Activated CD4-positive, alpha-beta T cell treated with anti-CD3 and anti-CD28 coated beads for 48 hours (primary cell): ENCODE measurements at regions not wholly inside any gene's neighbourhood (a gene's known extent, or its start where the extent isn't known, plus 50 kb on each side); places are given as distances from the start of the nearest gene placed in this dataset.

Source experiments
- DNase-seq: peaks from one replicate; pipeline ENCODE4 v3.0.0-alpha.2; 2020

DNA sequence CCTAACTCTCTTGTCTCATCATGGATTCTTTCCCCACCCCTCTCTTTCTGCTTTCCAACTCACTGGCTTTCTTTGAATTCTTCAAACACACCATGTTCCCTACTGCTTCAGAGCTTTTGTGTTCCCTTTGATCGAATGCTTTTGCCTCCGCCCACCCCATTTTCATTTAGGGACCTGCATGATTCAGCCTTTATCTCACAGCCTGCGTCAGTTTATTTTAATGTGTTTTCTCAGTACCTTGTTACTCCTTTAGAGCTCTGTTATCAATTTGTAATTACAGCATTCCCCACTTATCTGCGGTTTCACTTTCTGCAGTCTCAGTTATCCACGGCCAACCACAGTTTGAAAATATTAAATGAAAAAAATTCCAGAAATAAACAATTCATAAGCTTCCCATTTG lies 451.3 kb downstream of the METTL15 start:
- no peak for DNase-seq

DNA sequence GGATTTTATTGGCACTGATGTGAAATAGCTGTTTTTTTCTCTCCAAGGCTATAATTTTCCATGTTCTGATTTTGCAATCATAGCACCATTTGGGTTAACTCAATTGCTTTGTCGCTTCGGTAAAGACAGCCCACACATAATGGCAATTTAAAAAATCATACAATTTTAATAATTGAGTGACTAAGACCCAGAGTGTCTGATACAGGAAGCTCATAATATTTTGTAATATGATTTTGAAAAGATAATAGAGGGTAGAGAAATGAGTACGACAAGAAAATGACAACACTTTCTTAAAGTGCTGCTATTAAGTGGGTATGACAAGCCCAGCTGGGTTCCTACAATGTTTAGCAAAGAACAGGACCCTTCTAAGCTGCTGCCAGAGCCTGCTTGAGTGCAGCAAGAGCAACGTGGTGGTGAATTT lies 439.1 kb downstream of the METTL15 start:
- DNase-seq: no peak

DNA sequence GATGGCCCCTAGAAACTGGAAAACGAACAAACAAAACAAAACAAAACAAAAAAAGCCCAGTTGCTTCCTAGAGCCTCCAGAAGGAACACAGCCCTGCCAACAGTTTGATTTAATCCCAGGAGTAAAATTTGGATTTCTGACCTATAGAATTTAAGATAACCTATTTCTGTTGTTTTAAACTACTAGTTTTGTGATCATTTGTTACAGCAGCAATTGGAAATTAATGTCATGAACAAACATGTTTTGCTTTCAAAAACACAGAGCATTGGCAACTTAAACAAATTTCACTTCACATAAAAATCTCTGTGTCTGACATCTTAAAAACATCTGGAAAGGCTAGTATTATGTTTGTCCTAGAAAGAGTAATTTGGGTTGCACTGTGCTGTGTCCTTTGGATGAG lies 437.3 kb downstream of the METTL15 start:
- no peak for DNase-seq

DNA sequence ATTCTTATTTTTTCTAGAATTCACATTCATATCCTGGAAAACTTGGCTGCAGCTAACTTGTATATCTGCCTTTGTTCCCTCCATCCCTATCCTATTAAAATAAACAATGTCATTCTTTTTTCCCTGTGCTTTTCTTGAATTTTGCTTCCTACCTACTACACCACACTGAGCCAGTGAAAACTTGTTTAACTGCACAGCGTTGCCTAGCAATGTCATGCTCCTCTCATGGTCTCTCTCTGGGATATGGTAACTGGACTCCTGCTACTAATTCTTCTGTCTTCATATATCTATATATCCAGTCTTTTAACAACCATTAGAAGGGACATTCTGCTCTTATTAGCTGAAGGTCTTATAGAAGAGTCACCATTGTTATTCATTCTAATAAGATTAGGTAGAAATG lies 434.4 kb downstream of the METTL15 start:
- DNase-seq: no peak

- DNase-seq: no peak
Measured at GRCh38 chr11:28539239-28540030, 431.2 kb downstream of the METTL15 start.

DNA sequence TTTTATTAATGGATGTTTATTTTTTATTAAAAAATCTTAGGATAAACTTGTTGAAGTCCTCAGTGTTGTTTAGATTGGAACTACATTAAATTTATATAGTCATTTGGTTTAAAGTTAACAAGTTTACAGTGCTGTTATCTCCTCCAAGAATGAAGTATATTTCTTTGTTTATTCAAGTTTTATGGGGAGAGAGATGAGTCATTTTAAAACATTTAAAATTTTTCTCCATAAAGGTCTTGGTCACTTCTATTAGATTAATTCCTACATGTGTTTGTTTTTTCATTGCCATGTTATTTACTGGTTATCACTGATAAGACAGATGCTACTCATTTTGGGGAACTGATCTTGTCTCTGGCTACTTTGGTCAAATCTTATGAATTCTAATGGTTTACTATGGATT lies 429.6 kb downstream of the METTL15 start:
- no peak for DNase-seq

- no peak for DNase-seq
Measured at GRCh38 chr11:28536504-28537267, 428.5 kb downstream of the METTL15 start.

DNA sequence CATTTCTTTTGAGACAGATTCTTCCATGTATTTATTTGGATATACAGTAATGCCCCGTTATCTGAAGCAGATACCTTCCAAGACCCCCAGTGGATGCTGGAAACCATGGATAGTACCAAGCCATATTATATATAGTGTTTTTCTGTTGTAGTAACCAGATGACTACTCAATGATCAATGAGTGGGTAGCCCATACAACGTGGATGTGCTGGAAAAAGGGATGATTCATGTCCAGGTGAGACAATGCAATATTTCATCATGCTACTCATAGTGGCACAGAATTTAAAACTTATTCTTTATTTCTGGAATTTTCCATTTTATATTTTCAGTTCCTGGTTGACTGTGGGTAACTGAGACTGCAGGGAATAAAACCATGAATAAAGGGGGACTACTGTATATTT lies 427.5 kb downstream of the METTL15 start:
- DNase-seq: no peak

DNA sequence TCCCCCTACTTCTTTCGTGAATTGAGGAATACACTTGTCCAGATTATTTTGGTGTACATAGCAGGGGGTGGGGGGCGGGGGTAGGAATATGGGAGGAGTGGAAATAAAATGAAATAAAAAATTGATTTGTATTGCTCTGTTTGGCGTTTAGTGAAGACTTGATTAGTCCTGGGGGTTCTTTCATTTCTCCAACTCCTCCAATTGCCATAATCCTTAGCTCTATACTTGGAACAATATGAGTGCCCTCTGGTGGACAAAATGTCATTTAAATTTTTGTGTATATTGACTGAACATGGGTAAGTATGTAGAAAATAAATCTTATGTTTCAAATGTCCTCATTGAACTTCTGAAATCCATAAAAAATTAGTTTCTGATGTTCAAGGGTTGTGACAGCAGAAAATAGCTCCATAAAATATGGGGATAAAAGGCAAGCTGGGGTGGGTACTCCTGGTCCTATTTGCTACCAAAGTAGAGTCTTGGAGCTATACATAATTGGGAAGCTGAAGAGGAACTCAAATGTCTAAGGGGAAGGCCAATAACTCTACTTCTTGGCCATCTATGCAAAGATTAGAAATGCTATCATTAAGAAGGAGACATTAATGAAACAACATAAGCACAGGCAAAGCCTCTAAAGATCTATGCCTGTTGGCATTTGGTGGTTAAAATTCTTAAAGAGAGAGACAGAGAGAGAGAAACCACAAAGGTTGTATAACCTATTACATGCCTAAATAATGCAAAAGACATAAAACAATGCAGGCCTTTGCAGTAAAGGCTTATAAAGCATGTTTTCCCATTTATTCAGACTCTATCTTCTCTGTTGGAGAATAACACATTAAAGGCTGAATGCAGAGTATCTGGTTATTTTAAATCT lies 421.6 kb downstream of the METTL15 start:
- DNase-seq: no peak

- no peak for DNase-seq
Measured at GRCh38 chr11:28529046-28529445, 420.9 kb downstream of the METTL15 start.

DNA sequence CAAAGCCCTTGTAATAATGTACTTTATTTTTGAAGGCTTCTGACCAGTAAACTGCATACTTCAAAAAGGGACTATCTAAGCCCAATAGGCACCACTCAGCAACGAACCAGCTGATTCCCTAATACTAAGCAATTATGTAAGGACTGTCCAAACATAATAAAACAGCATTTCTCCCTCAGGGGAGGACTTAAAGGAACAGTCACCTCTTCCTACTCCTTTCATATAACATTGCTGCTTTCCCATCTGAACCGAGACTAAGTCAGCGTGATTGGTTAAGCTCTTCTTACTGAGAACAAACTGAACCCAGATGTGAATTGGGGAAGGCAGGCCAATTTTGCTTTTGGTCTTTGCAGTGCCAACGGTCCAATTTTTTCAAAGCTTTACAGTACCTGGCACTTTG lies 420.0 kb downstream of the METTL15 start:
- DNase-seq: no peak

GRCh38 chr11:28526406-28526751 lies 418.2 kb downstream of the METTL15 start:
- no peak for DNase-seq

- no peak for DNase-seq
Measured at GRCh38 chr11:28525636-28526405, 417.6 kb downstream of the METTL15 start.

GRCh38 chr11:28524098-28524497 lies 415.9 kb downstream of the METTL15 start:
- no peak for DNase-seq

GRCh38 chr11:28521075-28521474 lies 412.9 kb downstream of the METTL15 start:
- DNase-seq: no peak

DNA sequence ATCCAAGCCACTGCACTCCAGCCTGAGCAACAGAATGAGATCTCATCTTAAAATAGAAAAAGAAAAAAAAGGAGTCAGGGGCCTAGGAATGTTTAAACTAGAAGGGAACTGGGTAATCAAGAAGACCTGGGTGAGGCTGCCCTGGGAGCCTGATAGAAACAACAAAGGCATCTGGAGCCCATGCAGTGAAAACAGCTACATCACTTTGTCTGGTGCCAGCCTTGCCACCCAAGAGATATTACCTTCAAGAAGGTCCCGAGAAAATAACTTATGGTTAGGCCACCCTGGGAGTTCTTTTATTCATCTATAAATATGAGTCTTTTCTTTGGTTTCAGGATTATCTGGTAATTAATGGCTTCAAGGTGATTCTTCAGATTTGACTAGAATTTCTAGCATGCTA lies 412.1 kb downstream of the METTL15 start:
- DNase-seq: no peak

GRCh38 chr11:28518825-28519224 lies 410.6 kb downstream of the METTL15 start:
- DNase-seq: no peak

GRCh38 chr11:28517621-28518020 lies 409.4 kb downstream of the METTL15 start:
- DNase-seq: no peak

GRCh38 chr11:28514391-28514790 lies 406.2 kb downstream of the METTL15 start:
- no peak for DNase-seq

- no peak for DNase-seq
Measured at GRCh38 chr11:28512143-28512756, 404.1 kb downstream of the METTL15 start.

- no peak for DNase-seq
Measured at GRCh38 chr11:28505232-28505631, 397.0 kb downstream of the METTL15 start.

DNA sequence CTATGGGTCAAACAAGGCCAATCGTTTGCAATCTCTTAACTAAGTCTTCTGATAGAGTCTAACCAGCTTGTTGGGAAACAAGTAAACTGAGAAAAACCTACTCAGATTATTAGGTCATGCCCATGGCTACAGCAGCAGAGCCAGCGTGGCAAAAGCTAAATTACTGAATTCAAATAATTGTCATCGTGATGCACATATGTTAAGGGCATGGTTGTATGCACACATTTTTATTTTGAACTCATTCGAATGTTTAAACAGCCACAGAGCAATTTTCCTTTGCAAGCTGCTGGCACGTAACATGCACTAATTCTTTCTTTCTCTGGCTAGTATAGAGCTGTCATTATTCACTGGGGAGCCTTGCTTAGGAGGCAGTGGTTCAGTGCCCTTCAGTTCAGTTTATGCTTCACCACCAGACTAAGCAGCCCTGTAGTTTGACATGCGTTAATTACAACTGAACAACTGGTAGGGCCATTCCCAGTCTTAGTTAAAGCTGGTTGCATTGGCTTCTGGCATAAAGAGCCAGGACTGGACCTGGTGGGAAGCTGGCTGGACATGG lies 396.4 kb downstream of the METTL15 start:
- no peak for DNase-seq
